Prostate gland (tissue), 2 donors: ENCODE measurements at regions not wholly inside any gene's neighbourhood (a gene's known extent, or its start where the extent isn't known, plus 50 kb on each side); places are given as distances from the start of the nearest gene placed in this dataset.

ENCODE experiments used
- DNase-seq: peaks from one replicate; pipeline ENCODE4 v3.0.0-alpha.2; 2019; ENCODE audit warnings: low spot score
- H3K27ac ChIP-seq, 2 donors: fragments of 200-600 bp; sonication (generic); 2 replicates each; pipeline ENCODE4 v1.5.1; 2017 to 2019
- H3K27me3 ChIP-seq: fragments of 200-600 bp; sonication (generic); replicated peaks from 2 replicates; pipeline ENCODE4 v1.5.1; 2019; ENCODE audit not compliant: insufficient read depth
- H3K36me3 ChIP-seq, 2 donors: fragments of 200-600 bp; sonication (generic); 1 replicate in 1 of 2; 2 replicates in 1 of 2; pipeline versions ENCODE4 v1.5.1 to v1.8.1; 2017 to 2019
- H3K4me1 ChIP-seq: fragments of 200-600 bp; sonication (generic); replicated peaks from 2 replicates; pipeline ENCODE4 v1.5.1; 2019
- H3K4me3 ChIP-seq, 2 donors: fragments of 200-600 bp; sonication (generic); 2 replicates each; pipeline ENCODE4 v1.5.1; 2017 to 2019
- H3K9me3 ChIP-seq: fragments of 200-600 bp; sonication (generic); 2 replicates; pipeline ENCODE4 v1.5.1; 2017
- POLR2A ChIP-seq: fragments of 450-650 bp; IDR thresholded peaks from one replicate; pipeline ENCODE4 v1.6.1; 2016; ENCODE audit warnings: antibody characterized with exemption, mild to moderate bottlenecking
- POLR2AphosphoS5 ChIP-seq: sonication (generic); formaldehyde crosslinking; IDR thresholded peaks from one replicate; pipeline ENCODE4 v1.6.1; 2017; ENCODE audit warnings: antibody characterized with exemption
- WGBS: methylation state at CpG from one replicate; pipeline ENCODE4 v1.1.5; 2018; 5-methylcytosine and 5-hydroxymethylcytosine counted together
- intact Hi-C: fragments of 100-400 bp; cut with DNase I; formaldehyde crosslinking; loops from one replicate; pipeline ENCODE4 v1.14.2; 2022
- TF ChIP-seq, protein P1 (sequence below), 4 experiments: fragments of 200-600 bp in 2 of 4; fragments of 450-650 bp in 2 of 4; sonication (generic) in 2 of 4; IDR thresholded peaks; 1 replicate in 3 of 4; 2 replicates in 1 of 4; pipeline ENCODE4 v1.5.1; 2016 to 2019; ENCODE audit warnings: antibody characterized with exemption in 4 of 4, mild to moderate bottlenecking in 2 of 4, moderate library complexity in 2 of 4

DNA sequence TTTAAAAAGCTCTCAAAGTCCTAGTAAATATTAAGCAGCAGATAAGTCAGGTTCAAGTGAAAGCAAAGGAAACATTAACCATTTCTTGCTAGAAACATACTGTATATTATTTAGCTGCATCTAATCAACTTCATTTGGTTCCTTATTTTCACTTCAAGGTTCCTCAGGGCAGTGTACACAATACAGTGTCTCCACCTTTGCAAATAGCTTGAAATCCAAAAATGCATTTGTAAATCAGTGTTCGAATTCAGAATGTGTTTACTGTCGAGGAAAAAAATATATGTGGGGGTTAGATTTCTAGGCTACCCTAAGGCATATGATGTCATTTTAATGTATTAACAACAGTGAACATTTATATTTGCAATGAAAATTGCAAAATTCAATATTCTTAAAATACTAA is 436.0 kb downstream of the CETN3 start:
- H3K9me3 ChIP-seq: no peaks in the 10 kb centered on the region
- no peaks in the 10 kb centered on the region for H3K4me1 ChIP-seq
- TF ChIP-seq POLR2AphosphoS5: no peak
- TF ChIP-seq POLR2A: no peak
- TF ChIP-seq, protein P1, sequence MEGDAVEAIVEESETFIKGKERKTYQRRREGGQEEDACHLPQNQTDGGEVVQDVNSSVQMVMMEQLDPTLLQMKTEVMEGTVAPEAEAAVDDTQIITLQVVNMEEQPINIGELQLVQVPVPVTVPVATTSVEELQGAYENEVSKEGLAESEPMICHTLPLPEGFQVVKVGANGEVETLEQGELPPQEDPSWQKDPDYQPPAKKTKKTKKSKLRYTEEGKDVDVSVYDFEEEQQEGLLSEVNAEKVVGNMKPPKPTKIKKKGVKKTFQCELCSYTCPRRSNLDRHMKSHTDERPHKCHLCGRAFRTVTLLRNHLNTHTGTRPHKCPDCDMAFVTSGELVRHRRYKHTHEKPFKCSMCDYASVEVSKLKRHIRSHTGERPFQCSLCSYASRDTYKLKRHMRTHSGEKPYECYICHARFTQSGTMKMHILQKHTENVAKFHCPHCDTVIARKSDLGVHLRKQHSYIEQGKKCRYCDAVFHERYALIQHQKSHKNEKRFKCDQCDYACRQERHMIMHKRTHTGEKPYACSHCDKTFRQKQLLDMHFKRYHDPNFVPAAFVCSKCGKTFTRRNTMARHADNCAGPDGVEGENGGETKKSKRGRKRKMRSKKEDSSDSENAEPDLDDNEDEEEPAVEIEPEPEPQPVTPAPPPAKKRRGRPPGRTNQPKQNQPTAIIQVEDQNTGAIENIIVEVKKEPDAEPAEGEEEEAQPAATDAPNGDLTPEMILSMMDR (IDR thresholded peaks at IDR 0.05): no peak
- no peak overlapping the region for H3K4me3 ChIP-seq
- H3K27ac ChIP-seq: no peak overlapping the region
- H3K27me3 ChIP-seq: no peaks in the 10 kb centered on the region
- DNase-seq: no peak
- no peaks in the 10 kb centered on the region for H3K36me3 ChIP-seq
- 86% methylated on average over 2 of the region's 2 CpGs for WGBS
- intact Hi-C loops: no loop called here

GRCh38 chr5:89972901-89973300 is 436.7 kb downstream of the CETN3 start:
- intact Hi-C loops: no loop called here
- no peak for DNase-seq
- H3K27ac ChIP-seq: no peak overlapping the region
- no peak overlapping the region for H3K4me3 ChIP-seq
- H3K4me1 ChIP-seq: no peaks in the 10 kb centered on the region
- H3K36me3 ChIP-seq: no peaks in the 10 kb centered on the region
- no peaks in the 10 kb centered on the region for H3K9me3 ChIP-seq
- no peaks in the 10 kb centered on the region for H3K27me3 ChIP-seq
- no peak for TF ChIP-seq POLR2AphosphoS5
- TF ChIP-seq, protein P1 (IDR thresholded peaks at IDR 0.05): no peak
- WGBS: 94% methylated on average over 3 of the region's 3 CpGs

- H3K9me3 ChIP-seq: no peaks in the 10 kb centered on the region
- no peak overlapping the region for H3K27ac ChIP-seq
- 31% methylated on average over 4 of the region's 4 CpGs for WGBS
- TF ChIP-seq POLR2A (no peak), POLR2AphosphoS5 (no peak)
- TF ChIP-seq, protein P1 (IDR thresholded peaks at IDR 0.05): no peak
- no peaks in the 10 kb centered on the region for H3K27me3 ChIP-seq
- intact Hi-C loops: no loop called here
- H3K4me1 ChIP-seq: no peaks in the 10 kb centered on the region
- H3K4me3 ChIP-seq: no peak overlapping the region
- H3K36me3 ChIP-seq: no peaks in the 10 kb centered on the region
- DNase-seq: peak; percentile 6
Observed at GRCh38 chr5:89968958-89969381, 440.6 kb downstream of the CETN3 start.

DNA sequence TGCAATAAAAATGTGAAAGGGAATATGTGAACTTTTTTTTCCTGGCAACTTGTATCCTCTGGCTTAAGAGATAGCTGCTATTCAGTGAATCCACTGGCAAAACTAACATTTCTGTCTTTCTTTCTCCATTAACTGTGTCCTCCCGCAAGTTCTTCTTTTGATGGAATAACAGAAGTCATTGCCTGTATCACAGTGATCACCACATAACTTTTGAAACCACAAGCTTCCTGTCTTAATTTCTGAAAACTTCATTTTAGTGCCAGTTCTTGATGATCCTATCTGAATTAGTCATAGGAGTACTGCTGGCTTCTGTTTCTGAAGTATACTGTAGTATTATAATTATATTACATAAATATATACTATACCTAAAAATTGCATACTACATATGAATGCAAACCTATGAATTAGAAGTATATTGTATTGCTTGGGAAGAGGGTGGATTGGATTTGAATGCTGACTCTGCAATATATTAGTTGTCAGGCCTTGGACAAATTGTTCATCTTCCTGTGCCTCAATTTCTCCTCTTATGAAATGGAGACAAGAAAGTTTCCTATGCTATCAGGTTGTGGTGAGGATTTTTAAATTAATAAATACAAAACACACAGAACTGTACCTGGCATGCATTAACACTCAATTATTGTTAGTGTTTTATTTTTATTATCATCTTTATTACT is 441.6 kb downstream of the CETN3 start:
- H3K36me3 ChIP-seq: no peaks in the 10 kb centered on the region
- no peaks in the 10 kb centered on the region for H3K9me3 ChIP-seq
- DNase-seq: no peak
- H3K27me3 ChIP-seq: no peaks in the 10 kb centered on the region
- no peaks in the 10 kb centered on the region for H3K4me1 ChIP-seq
- 74% methylated on average over 1 of the region's 1 CpG for WGBS
- intact Hi-C loops: no loop called here
- no peak overlapping the region for H3K4me3 ChIP-seq
- no peak overlapping the region for H3K27ac ChIP-seq
- TF ChIP-seq POLR2A (no peak), POLR2AphosphoS5 (no peak)
- TF ChIP-seq, protein P1 (IDR thresholded peaks at IDR 0.05): no peak

DNA sequence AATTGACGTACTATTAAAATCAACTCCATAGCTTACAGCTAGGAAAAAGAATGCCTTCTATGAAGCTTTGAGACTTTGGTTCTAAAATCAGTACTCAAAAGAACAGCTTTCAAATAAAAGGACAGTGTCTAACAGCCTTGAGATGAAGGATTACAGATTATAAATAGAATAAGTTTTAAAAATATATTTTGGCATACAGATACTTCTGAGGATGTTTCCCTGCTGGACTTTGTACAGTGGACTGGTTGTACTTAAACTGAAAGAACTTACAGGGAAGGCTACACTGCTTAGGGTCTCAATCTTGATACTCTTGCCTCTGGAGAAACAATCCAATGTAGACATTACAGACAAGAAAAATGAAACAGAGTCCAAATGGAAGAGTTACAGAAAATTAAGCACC is 452.7 kb downstream of the CETN3 start:
- no peaks in the 10 kb centered on the region for H3K9me3 ChIP-seq
- TF ChIP-seq POLR2A (no peak), POLR2AphosphoS5 (no peak)
- TF ChIP-seq, protein P1 (IDR thresholded peaks at IDR 0.05): no peak
- no peaks in the 10 kb centered on the region for H3K4me1 ChIP-seq
- no peak overlapping the region for H3K4me3 ChIP-seq
- DNase-seq: no peak
- WGBS: 74% methylated on average over 1 of the region's 1 CpG
- intact Hi-C loops: no loop called here
- H3K27ac ChIP-seq: no peak overlapping the region
- H3K27me3 ChIP-seq: no peaks in the 10 kb centered on the region
- H3K36me3 ChIP-seq: no peaks in the 10 kb centered on the region
